WTC11 (cell line): ENCODE measurements at regions not wholly inside any gene's neighbourhood (a gene's known extent, or its start where the extent isn't known, plus 50 kb on each side); places are given as distances from the start of the nearest gene placed in this dataset.

ENCODE experiments used
- CREB1 ChIP-seq: sonication (generic); formaldehyde crosslinking; IDR thresholded peaks from 2 replicates; pipeline ENCODE4 v1.8.0; 2023; ENCODE audit warnings: mild to moderate bottlenecking, missing genetic modification reagents
- CTCF ChIP-seq: fragments of 200-600 bp; IDR thresholded peaks from 2 replicates; pipeline ENCODE4 v1.8.0; 2022; ENCODE audit warnings: antibody characterized with exemption
- JUN ChIP-seq: sonication (generic); formaldehyde crosslinking; IDR thresholded peaks from 2 replicates; pipeline ENCODE4 v1.8.0; 2023; ENCODE audit warnings: mild to moderate bottlenecking, missing genetic modification reagents
- MAX ChIP-seq: sonication (generic); formaldehyde crosslinking; IDR thresholded peaks from 2 replicates; pipeline ENCODE4 v1.8.0; 2022; ENCODE audit warnings: mild to moderate bottlenecking, missing genetic modification reagents
- NFE2L1 ChIP-seq: sonication (generic); formaldehyde crosslinking; IDR thresholded peaks from 2 replicates; pipeline ENCODE4 v1.8.1; 2023; ENCODE audit warnings: missing genetic modification reagents
- USF2 ChIP-seq: sonication (generic); formaldehyde crosslinking; IDR thresholded peaks from 2 replicates; pipeline ENCODE4 v1.8.1; 2023; ENCODE audit warnings: mild to moderate bottlenecking, missing genetic modification reagents, moderate library complexity
- TF ChIP-seq, protein P1 (sequence below): sonication (generic); formaldehyde crosslinking; IDR thresholded peaks from 2 replicates; pipeline ENCODE4 v1.8.0; 2022; ENCODE audit warnings: mild to moderate bottlenecking, missing genetic modification reagents
- TF ChIP-seq, protein P2 (sequence below): sonication (generic); formaldehyde crosslinking; IDR thresholded peaks from 2 replicates; pipeline ENCODE4 v1.8.1; 2022; ENCODE audit warnings: low read depth, missing genetic modification reagents, borderline replicate concordance

- TF ChIP-seq CTCF = no peak
- TF ChIP-seq NFE2L1 (CRISPR knock-in tag) = no peak
- no peak for TF ChIP-seq CREB1 (CRISPR knock-in tag)
- TF ChIP-seq, protein P1, sequence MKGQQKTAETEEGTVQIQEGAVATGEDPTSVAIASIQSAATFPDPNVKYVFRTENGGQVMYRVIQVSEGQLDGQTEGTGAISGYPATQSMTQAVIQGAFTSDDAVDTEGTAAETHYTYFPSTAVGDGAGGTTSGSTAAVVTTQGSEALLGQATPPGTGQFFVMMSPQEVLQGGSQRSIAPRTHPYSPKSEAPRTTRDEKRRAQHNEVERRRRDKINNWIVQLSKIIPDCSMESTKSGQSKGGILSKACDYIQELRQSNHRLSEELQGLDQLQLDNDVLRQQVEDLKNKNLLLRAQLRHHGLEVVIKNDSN (CRISPR knock-in tag) = no peak
- TF ChIP-seq, protein P2, sequence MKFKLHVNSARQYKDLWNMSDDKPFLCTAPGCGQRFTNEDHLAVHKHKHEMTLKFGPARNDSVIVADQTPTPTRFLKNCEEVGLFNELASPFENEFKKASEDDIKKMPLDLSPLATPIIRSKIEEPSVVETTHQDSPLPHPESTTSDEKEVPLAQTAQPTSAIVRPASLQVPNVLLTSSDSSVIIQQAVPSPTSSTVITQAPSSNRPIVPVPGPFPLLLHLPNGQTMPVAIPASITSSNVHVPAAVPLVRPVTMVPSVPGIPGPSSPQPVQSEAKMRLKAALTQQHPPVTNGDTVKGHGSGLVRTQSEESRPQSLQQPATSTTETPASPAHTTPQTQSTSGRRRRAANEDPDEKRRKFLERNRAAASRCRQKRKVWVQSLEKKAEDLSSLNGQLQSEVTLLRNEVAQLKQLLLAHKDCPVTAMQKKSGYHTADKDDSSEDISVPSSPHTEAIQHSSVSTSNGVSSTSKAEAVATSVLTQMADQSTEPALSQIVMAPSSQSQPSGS (CRISPR knock-in tag) = no peak
- TF ChIP-seq JUN (CRISPR knock-in tag) = no peak
- no peak for TF ChIP-seq USF2 (CRISPR knock-in tag)
- TF ChIP-seq MAX (CRISPR knock-in tag) = no peak
Observed at GRCh38 chr13:53878861-53879260, 850.2 kb downstream of the OLFM4 start.
